ENCODE measurements at regions not wholly inside any gene's neighbourhood (a gene's known extent, or its start where the extent isn't known, plus 50 kb on each side); places are given as distances from the start of the nearest gene placed in this dataset.

DNA sequence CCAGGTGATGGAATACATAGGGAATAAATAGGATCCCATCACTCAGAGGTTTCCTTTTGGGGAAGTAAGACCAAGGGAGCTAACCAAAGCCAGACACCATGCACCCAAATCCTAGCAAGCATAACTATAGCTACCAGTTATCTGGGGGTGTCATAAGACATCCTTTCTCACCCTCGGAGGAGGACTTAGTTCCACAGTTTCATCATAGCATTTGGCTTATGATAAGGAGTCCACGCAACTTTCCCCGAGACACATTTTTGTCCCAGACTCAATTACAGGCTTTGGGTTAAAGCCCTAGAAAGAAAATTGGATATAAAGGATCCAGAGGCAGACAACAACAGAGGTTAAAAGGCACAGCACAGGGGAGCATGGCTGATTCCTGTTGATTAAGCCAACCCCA, 442.9 kb downstream of the HTR7 start:
- Histone ChIP-seq H3K9me3 (peaks cover 0 to 8% (median 0%) of the 10 kb centered on the region in 4 donors), H3K27me3 (no peaks in the 10 kb centered on the region), H3K36me3 (no peaks in the 10 kb centered on the region), H3K4me1 (no peaks in the 10 kb centered on the region), H3K4me3 (no peak overlapping the region), H3K27ac (replicated peaks in 1 of 4) (no peak overlapping the region)
- WGBS, result 73% methylated on average over 3 of the region's 3 CpGs
- TF ChIP-seq POLR2A (IDR thresholded peaks at IDR 0.05; ENCODE audit: low read depth) (no peak), CTCF (IDR thresholded peaks at IDR 0.05) (no peak), EP300 (IDR thresholded peaks at IDR 0.05) (no peak), POLR2AphosphoS5 (IDR thresholded peaks at IDR 0.05) (no peak)
- no peak for DNase-seq (ENCODE audit: extremely low spot score)
- intact Hi-C loops (cut with DNase I), result no loop called here

GRCh38 chr10:90417029-90417428, 440.8 kb downstream of the HTR7 start:
- DNase-seq (ENCODE audit: extremely low spot score), result no peak
- H3K4me3 ChIP-seq, result no peak overlapping the region
- no peaks in the 10 kb centered on the region for H3K36me3 ChIP-seq
- TF ChIP-seq CTCF (IDR thresholded peaks at IDR 0.05) (no peak), EP300 (IDR thresholded peaks at IDR 0.05) (no peak)
- no peaks in the 10 kb centered on the region for H3K27me3 ChIP-seq
- 49% methylated on average over 3 of the region's 3 CpGs for WGBS
- intact Hi-C loops (cut with DNase I), result no loop called here
- no peak overlapping the region for H3K27ac ChIP-seq (replicated peaks in 1 of 4)
- no peaks in the 10 kb centered on the region for H3K9me3 ChIP-seq
- H3K4me1 ChIP-seq, result no peaks in the 10 kb centered on the region

GRCh38 chr10:90417476-90418210, 440.2 kb downstream of the HTR7 start:
- Histone ChIP-seq H3K4me3 (no peak overlapping the region), H3K27ac (replicated peaks in 1 of 4) (no peak overlapping the region), H3K27me3 (no peaks in the 10 kb centered on the region), H3K4me1 (no peaks in the 10 kb centered on the region), H3K36me3 (no peaks in the 10 kb centered on the region), H3K9me3 (no peaks in the 10 kb centered on the region)
- intact Hi-C loops (cut with DNase I), result no loop called here
- TF ChIP-seq POLR2AphosphoS5 (IDR thresholded peaks at IDR 0.05) (no peak), CTCF (IDR thresholded peaks at IDR 0.05) (no peak), POLR2A (IDR thresholded peaks at IDR 0.05; ENCODE audit: low read depth) (no peak), EP300 (IDR thresholded peaks at IDR 0.05) (no peak)
- no peak for DNase-seq (ENCODE audit: extremely low spot score)
- WGBS, result 85% methylated on average over 2 of the region's 2 CpGs

- WGBS, result 81% methylated on average over 7 of the region's 7 CpGs
- intact Hi-C loops (cut with DNase I), result no loop called here
- Histone ChIP-seq H3K4me1 (no peaks in the 10 kb centered on the region), H3K27ac (replicated peaks in 1 of 4) (no peak overlapping the region), H3K9me3 (no peaks in the 10 kb centered on the region), H3K36me3 (no peaks in the 10 kb centered on the region), H3K4me3 (no peak overlapping the region), H3K27me3 (no peaks in the 10 kb centered on the region)
- TF ChIP-seq POLR2A (IDR thresholded peaks at IDR 0.05; ENCODE audit: low read depth), result no peak
- no peak for DNase-seq (ENCODE audit: extremely low spot score)
Measured at GRCh38 chr10:90418869-90419652, 438.8 kb downstream of the HTR7 start.

- Histone ChIP-seq H3K36me3 (no peaks in the 10 kb centered on the region), H3K9me3 (no peaks in the 10 kb centered on the region), H3K4me1 (no peaks in the 10 kb centered on the region), H3K27me3 (no peaks in the 10 kb centered on the region), H3K4me3 (no peak overlapping the region), H3K27ac (replicated peaks in 1 of 4) (no peak overlapping the region)
- TF ChIP-seq EP300 (IDR thresholded peaks at IDR 0.05) (no peak), CTCF (IDR thresholded peaks at IDR 0.05) (no peak), POLR2A (IDR thresholded peaks at IDR 0.05; ENCODE audit: low read depth) (no peak), POLR2AphosphoS5 (IDR thresholded peaks at IDR 0.05) (no peak)
- WGBS, result 82% methylated on average over 1 of the region's 1 CpG
- intact Hi-C loops (cut with DNase I), result no loop called here
- no peak for DNase-seq (ENCODE audit: extremely low spot score)
Measured at GRCh38 chr10:90420637-90421318, 437.1 kb downstream of the HTR7 start.

All from esophagus muscularis mucosa (tissue), 4 donors.